PC-9 (cell line): ENCODE measurements at regions not wholly inside any gene's neighbourhood (a gene's known extent, or its start where the extent isn't known, plus 50 kb on each side); places are given as distances from the start of the nearest gene placed in this dataset.

ENCODE experiments used
- CTCF ChIP-seq: fragments of 200-600 bp; sonication (generic); conservative IDR thresholded peaks from 2 replicates; pipeline ENCODE4 v1.6.1; 2017; ENCODE audit warnings: mixed run types, antibody characterized with exemption, mild to moderate bottlenecking, moderate library complexity
- EZH2 ChIP-seq: fragments of 200-600 bp; sonication (generic); IDR thresholded peaks from 2 replicates; pipeline ENCODE4 v1.8.0; 2017; ENCODE audit warnings: antibody characterized with exemption, low read depth

GRCh38 chr17:27386206-27387075 lies 69.8 kb upstream of the KSR1 start:
- no peak for TF ChIP-seq CTCF
- no peak for TF ChIP-seq EZH2
